ENCODE measurements at regions not wholly inside any gene's neighbourhood (a gene's known extent, or its start where the extent isn't known, plus 50 kb on each side); places are given as distances from the start of the nearest gene placed in this dataset.
"Not testable (repeated sequence)": the region's sequence is repeated elsewhere in the genome, so short reads cannot be mapped to it uniquely, and the experiment has no call there.

- not testable (repeated sequence) for DNase-seq
Observed at GRCh38 chr16:31581065-31581464, 53.4 kb downstream of the AHSP start.

GRCh38 chr16:31601737-31602384 is 74.2 kb downstream of the AHSP start:
- not testable (repeated sequence) for DNase-seq

- DNase-seq, result no peak
Observed at GRCh38 chr16:31618130-31618529, 90.4 kb downstream of the AHSP start.

GRCh38 chr16:31636433-31636832 is 108.7 kb downstream of the AHSP start:
- no peak for DNase-seq

GRCh38 chr16:31641279-31641678 is 113.6 kb downstream of the AHSP start:
- DNase-seq, result no peak

- not testable (repeated sequence) for DNase-seq
Observed at GRCh38 chr16:31655674-31656073, 128.0 kb downstream of the AHSP start.

GRCh38 chr16:31664683-31665482 is 137.2 kb downstream of the AHSP start:
- no peak for DNase-seq

GRCh38 chr16:31674686-31675085 is 147.0 kb downstream of the AHSP start:
- DNase-seq, result no peak

- DNase-seq, result no peak
Observed at GRCh38 chr16:31676731-31677130, 149.0 kb downstream of the AHSP start.

GRCh38 chr16:31678649-31679325 is 151.1 kb downstream of the AHSP start:
- DNase-seq, result no peak

- DNase-seq, result not testable (repeated sequence)
Observed at GRCh38 chr16:31689331-31689730, 161.6 kb downstream of the AHSP start.

- DNase-seq, result not testable (repeated sequence)
Observed at GRCh38 chr16:31692338-31692737, 164.6 kb downstream of the AHSP start.

- DNase-seq, result no peak
Observed at GRCh38 chr16:31693733-31694132, 166.0 kb downstream of the AHSP start.

- no peak for DNase-seq
Observed at GRCh38 chr16:31694461-31694860, 166.8 kb downstream of the AHSP start.

- DNase-seq, result no peak
Observed at GRCh38 chr16:31695667-31696066, 168.0 kb downstream of the AHSP start.

- peak; percentile 8 for DNase-seq
Observed at GRCh38 chr16:31696968-31697743, 169.5 kb downstream of the AHSP start.

GRCh38 chr16:31697744-31698125 is 170.0 kb downstream of the AHSP start:
- no peak for DNase-seq

GRCh38 chr16:31698901-31699300 is 171.2 kb downstream of the AHSP start:
- no peak for DNase-seq

GRCh38 chr16:31699601-31700000 is 171.9 kb downstream of the AHSP start:
- no peak for DNase-seq

- DNase-seq, result no peak
Observed at GRCh38 chr16:31700200-31700529, 172.5 kb downstream of the AHSP start.

GRCh38 chr16:31700530-31701388 is 172.8 kb upstream of the ZNF267 start:
- peak; percentile 11 for DNase-seq

- no peak for DNase-seq
Observed at GRCh38 chr16:31701734-31702133, 171.9 kb upstream of the ZNF267 start.
